CD4-positive, alpha-beta T cell treated with Interleukin-2 at 100 ng/mL for 4 hours (primary cell): ENCODE measurements at regions not wholly inside any gene's neighbourhood (a gene's known extent, or its start where the extent isn't known, plus 50 kb on each side); places are given as distances from the start of the nearest gene placed in this dataset.

Source experiments
- DNase-seq: peaks from one replicate; pipeline ENCODE4 v3.0.0-alpha.2; 2020; ENCODE audit warnings: low spot score

DNA sequence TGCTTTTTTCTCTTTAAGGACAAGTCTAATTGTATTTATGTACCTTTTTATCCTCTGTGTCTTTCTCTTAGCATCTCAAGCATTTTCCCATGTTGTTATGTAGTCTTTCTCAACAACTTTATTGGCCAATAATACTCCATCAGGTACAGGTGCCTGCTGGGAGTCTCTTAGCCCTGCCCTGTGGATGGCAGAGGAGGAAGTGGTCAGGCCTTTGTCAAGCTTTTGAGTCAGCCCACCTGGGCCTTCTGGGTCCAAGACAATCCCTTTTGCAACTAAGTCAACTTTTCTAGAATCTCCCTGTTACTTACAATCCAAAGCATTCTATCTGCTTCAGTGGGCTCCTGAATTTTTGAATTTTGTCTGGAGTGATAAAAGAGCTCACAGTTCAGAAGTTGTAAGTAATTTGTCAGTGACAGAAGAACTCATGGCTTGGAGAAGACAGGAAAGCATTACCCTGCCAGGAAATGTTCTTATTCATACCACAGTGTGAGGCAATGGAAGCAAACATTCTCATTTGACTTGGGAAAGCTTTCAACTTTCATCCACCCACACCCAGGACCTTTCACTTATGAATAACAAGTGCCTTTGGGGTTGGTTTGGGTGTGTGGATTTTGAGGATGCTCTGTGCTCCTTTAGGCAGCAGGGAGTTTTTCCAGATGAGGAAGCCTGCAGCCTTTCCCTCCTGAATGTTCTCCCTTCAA is 200.0 kb upstream of the S1PR3 start:
- no peak for DNase-seq

DNA sequence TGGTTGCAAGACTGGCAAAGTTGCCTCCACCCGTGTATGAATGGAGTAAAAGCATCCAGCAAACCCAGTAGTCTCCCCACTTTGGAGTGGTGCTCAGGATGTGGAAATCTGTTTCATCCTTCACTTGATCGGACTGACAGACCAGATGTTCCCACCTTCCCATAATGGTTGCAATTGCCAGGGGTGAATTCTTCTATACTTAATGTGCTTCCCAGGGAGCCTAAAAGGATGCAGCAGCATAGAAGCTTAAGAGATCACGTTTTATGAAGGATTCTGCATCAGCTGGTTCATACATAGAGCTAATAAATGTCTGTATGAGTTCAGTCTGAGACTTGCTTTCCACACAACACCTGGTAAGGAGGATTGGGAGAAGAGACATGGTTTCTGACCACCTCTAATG is 198.8 kb upstream of the S1PR3 start:
- no peak for DNase-seq

DNA sequence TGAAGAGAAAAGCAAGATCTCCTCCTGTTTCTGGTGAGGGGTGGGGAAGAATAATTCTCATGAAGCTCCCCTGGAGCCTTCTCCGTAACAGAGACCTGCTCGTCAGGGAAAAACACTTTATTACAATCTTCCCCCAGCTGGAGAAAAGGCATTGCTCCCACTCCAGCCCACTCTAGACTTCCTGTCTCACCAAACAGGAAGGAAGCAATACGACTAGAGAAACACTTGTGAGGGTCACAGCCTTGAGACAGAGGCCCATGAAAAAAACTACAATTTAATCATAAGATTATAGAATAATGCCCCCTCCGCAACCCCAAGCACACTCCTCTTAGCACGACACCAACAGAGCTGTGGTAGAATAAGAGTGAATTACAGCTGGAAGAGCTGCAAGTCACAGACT is 197.2 kb upstream of the S1PR3 start:
- DNase-seq = no peak

DNA sequence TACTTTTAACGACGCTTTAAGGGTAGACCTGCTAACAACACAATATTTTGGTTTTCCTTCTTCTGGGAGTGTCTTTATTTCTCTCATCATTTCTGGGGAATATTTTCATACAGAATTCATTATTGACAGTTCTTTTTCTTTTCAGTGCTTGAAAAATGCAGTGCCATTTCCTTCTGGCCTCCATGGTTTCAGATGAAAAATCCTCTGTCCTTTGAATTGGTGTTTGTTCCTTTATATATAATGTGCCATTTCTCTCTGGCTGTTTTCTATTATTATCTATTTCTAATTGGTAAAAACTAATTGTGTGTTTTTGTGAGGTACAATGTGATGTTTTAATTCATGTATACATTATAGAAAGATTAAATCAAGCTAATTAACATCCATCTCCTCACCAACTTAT is 194.3 kb upstream of the S1PR3 start:
- no peak for DNase-seq

DNA sequence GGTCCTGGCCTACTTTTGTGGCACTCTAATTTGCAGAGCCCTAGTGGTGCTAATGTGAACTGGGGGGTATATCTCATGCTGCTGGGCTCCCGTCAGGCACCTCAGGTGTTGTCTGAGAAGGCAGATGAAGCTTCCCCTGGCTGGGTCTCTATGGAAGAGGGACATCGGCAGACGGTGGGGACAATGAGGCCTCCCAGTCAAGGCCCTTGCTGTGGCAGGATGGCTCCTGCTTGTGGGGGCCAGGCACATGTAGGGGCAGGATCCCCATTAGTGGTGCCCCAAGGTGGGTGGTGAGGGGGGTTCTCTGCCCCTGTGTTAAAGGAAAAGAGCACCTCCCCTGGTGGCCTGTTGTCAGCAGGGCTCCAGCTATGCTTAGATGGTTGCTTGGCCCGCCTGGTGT is 192.8 kb upstream of the S1PR3 start:
- DNase-seq = no peak

DNA sequence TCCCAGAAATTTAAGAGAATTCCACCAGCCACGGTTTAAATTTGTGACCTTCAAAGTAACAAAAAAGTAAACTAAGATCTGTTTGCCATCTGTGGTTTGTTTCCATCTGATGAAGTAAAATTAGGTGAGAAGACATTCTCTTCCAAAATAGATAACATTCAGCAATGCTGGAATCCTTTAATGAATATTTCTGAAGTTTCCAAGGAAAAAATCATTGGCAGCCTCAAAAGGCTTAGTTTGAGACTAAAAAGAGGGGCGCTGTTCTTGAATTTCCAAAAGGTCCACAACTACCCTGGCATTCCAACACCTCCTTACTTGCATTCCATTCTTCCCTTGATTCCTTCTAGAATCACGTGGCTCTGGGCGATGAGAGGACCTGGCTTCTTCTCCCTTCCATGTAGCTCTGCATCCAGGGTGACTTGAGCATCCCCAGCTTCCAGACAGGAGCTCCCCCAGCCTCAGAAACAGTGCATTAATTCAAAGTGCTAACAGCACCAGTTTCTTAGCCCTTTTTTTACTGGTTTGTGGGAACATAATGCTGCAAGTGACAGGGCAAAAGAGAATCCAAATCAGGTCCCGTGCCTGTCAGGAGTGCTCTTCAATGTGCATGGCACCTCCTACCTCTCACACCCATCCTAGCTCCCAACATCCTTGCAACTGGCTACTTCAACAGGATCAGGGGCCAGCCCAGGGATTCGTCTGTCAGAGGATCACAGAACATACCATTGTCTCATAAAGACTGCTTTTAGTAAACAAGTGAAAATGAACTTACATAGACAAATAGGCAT is 191.5 kb upstream of the S1PR3 start:
- no peak for DNase-seq

DNA sequence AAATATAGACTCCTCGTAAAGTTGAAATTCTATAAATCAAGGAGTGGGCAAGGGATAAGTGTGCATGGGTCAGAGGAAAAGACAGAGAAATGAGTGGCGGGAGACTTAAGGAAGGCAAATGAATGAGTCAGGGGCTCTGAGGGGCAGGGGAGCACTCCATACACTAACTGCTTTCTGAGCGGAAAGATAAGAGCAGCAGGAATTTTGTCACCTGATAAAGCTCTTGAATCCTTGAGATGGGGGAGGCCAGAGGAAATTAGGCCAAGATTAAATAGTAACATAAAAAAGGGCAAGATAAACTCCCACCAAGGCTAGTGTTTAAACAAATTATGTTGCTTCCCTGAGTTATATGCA is 191.0 kb upstream of the S1PR3 start:
- no peak for DNase-seq

DNA sequence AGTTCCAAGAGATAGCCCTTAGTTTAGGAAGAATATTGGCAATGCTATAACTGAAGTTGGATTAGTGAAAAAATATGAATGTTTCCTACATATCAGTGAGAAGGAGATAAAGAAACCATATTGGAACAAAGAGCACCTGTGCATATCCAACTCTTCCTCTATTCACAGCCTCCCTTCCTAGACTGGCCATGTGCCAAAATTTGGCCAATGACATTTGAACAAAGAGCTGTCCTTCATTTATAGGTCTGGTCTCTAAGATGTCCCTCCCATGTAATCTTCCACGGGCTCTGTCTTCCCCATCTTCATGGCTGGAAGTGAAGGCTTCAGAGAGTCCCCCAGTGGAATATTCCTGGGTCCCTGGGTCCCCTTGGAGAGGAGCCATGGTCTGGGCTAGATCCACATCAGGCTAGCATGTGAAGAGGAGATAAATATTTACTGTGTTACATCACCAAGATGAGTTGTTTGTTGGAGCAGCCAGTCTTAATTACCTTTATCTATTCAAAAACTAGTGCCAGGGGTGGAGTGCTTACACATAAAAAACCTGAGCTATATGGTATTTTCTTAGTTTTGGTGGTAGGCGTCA is 190.0 kb upstream of the S1PR3 start:
- no peak for DNase-seq

DNA sequence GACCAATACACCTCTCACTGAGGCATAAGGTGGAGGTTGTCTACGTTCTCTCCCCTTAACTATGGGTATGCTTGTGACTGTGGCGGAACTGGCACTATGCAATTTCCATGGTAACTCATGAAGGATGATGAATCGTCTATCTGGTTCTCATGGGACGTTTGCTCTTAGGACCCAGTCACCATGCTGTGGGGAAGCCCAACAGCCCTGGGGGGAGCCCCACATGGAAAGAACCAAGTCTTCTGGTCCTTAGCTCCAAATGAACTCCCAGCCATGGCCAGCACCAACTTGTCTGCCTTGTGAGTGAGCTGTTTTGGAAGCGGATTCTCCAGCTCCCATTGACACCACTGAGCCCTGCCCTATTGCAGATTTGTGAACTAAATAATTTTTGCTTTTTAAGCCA is 188.7 kb upstream of the S1PR3 start:
- DNase-seq = no peak

DNA sequence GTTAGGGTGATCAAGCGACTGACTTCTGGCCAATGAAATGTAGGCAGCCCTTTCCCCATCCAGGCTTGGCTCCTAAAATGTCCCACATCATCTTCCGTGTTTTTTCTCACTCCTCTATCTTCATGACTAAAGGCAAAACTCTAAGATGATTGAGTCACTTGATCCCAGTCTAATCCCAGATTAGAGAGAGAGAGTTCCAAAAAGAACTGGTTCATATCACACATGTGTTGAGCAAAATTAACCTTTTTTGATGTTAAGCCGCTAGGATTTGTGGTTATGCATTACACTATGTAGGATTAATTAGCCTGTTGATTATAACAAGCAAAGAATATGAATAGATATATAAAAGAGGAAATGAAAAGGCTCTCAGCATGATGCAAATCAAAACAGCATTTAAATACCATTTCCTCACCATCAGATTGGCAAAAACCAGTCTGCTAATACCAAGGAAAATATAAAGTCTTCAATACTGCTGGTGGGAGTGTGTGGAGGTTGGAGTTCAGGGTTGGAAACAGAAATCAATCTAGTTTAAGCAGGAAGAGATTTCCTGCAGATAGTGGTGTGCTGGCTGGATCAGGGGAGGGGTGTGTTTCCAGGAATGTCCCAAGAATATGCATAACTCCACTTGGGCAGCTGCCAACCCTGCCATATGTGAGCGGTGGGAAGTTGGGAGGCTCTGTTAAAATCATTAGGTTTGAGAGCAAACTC is 187.6 kb upstream of the S1PR3 start:
- no peak for DNase-seq

DNA sequence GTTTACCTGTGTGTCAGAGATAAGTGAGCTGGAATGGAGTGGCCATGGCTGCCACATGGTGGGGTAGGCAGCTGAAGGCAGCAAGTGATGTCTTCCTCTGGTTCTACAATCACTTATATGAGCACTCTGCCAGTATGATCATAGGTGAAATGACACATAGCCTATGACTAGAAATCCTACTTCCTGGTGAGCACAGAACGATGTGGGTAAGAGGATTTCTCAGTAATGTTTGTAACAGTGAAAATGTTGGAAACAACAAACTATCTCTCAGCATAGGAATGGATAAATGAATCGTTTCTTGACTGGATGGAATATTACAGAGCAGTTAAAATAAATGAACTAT is 187.0 kb upstream of the S1PR3 start:
- DNase-seq = no peak

DNA sequence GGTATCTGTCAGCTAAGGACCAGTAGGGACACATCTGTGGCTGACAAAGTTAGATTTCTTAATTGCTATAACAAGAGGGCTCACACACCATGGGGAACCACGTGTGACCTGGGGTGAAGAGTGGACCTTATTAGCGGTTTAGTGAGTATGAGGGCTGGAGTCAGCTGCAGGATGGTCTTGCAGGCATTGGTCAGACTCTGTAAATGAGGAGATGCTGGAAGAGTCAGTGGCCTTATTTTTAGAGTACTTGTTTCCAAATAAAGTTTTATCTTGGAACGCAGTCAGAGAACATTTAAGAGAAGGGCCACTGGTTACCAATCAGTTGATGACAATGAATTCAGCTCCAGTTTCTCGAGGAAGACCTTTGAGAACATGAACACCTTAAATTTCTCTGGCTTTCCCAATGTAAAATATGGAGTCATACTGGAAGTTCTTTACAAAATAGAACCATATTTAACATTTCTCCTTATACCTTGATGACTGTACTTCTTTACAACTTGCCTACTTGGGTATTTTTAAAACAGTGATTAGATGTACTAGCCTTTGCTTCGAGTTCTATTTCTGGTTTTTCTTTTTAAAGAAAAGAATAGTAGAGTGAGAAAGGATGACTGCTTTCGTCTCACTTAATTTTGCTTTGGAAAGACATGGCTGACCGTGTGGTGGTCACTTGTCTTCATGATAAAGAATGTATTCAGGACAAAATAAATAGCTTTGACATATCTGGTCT is 185.9 kb upstream of the S1PR3 start:
- DNase-seq = no peak

DNA sequence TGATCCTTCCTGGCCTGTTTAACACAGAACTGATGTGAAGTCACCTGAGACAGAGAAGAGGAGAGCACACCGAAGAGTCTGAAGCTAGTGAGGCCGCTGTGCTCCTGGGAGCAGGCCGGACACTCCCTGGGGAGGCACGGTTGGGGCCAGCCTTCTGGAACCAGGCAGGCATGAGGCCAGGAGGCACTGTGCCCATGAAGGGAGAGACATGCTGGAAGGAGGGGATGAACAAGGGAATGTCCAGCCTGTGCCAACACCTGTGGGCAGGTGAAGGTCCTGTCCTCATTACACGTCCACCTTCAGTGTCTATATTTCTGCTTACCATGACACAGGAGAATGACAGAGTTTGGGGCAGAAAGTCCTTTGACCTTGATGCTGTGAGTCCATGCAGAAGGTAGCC is 183.8 kb upstream of the S1PR3 start:
- no peak for DNase-seq

DNA sequence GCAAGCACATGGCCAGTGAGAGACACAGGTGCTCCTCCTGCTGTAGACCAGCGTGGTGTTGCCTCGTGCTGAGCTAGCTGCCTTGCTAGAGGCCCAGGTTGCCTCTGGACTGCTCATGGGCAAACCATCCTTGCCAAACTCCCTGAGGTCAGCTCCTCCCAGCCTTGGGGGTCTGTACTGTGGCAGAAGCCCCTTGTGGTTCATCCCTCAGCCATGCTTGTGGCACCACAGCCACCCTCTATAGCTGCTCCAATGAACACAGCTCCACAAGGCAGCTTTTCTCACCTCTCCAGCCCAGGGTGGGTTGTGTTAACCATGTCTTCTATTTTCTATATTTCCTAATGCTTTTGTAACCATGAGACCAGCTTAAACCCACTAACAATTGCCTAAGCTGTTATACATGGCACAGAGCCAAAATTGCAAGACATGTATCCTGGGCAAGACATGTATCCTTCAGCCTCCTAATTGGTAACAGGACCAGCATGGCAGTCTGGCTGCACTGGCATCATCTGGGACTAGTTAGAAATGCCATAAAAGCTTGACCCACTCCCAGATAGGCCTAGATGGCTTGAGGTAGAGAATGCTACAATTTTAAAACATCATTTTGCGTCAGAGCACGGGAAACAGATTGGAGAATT is 183.1 kb upstream of the S1PR3 start:
- DNase-seq = no peak

DNA sequence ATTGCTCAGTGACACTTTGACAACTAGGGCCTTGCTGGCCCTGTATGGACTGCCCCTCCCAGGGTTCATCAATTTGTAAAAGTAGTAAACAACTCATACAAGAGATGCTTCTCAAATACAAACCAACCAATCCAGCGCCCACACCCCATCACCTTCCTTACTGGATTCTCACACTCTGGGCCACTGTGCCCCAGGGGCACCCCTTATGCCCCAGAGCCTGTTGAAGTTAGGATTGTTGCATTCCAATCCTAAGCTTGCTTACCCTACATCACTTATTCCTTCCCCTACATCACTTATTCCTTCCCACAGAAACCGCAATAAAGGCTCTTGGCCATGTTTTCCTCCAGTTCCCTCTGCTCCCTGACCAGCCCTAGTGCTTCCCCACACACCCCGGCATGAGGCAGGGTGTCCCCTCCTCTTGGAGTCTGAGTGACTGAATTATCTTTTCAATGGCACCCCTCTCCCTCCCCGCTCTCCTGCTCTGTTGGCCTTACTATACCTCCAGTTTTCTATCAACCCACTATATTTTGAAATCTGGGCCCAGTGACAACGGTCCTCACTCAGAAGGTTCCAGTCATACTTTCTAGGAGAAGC is 182.4 kb upstream of the S1PR3 start:
- DNase-seq = no peak

DNA sequence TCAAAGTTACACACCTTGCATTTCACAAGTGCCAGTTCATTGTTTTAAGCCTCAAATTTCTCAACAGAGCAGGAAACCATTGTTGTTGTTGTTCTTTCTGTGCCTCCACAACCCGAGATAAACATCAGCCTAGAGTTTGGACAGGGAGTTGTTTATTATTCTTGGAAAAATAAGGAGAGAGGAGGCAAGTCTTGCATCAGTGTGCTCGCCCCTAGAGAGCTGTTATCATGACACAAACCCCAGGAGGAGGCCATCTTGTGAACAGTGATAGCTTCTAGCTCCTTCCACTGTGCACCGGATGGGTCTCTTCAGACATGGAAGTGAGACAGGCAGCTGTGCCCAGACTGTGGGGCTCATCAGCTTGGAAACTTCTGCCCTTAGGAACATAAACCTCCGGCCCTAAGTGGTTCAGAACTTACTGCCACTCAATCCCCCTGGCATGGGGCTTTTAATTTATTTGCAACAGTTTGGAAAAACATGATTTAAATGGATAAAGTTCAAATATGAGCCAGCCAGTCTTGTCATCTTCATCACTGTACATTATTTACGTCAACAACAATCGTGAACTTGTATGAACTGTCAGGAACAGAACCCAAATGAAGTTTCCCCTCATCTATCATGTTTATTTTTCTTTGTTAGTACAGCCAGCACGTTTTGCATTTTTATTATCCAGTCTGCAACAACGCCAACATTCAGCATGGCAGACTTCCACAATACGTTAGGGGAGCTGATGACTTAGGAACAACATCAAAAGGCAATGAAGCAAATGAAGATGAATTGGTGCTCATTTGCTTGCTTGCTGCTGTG is 181.7 kb upstream of the S1PR3 start:
- no peak for DNase-seq

DNA sequence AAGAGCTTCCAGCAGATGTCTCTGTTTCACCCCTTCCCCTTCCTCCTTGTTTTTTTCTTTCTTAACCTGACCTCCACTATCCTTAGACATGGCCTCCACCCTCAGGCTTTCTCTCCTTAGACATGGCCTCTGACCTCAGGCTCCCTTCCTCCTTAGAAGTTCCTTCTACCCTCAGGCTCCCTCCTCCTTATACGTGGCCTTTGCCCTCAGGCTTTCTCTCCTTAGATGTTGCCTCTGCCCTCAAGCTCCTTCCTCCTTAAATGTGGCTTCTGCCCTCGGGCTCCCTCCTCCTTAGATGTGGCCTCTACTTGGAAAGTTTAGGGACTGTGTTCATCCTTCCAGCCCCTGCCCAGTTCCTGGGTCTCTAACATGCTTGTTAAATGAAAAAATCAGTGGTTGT is 180.4 kb upstream of the S1PR3 start:
- DNase-seq = no peak

DNA sequence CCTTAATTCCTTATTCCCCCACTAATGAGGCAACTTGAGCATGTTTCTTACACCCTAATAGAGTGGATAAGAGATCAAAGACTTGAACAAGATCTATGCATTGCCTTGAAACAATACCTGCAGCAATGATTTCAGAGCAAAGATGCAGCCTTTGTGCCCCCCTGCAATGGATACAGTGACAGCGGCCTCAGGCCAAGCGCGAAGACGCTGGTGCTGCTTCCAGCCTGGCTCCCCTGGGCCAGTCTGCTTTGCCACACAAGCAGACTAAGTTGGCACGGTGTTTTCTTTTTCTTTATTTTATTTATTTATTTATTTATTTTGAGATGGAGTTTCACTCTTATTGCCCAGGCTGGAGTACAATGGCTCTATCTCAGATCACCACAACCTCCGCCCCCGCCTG is 179.8 kb upstream of the S1PR3 start:
- DNase-seq = no peak

DNA sequence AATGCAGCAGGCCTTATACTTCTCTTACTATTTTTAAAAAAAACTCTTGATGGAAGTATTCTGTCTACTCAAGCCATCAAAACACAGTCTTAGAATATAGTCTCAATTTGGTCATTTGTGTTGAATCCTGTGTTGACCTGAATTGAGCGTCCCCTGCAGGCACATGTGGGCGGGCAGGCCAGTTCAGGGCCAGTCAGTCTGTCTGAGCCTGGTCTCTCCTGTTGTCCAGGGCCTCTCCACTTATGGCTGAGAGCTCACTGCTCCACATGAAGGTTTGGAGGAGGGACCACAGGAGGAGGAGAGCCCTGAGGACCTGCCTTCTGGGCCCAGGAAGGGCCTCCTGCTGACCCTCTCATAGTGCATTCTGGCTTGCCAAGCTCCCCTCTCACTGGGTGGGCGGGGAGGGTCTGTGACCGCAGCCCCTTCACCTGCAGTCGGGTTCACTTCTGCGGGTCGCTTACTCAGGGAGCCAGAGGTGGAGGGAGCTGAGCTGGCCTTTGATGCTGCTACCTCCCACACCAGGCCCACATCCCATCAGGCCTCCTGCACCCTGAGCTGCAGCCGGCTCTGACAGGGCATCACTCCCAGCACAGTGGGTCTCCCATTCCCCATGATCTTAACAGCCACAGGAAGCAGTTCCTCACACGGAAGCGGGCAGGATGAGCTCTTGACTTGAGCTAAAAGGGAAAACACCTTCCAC is 178.2 kb upstream of the S1PR3 start:
- DNase-seq = no peak

DNA sequence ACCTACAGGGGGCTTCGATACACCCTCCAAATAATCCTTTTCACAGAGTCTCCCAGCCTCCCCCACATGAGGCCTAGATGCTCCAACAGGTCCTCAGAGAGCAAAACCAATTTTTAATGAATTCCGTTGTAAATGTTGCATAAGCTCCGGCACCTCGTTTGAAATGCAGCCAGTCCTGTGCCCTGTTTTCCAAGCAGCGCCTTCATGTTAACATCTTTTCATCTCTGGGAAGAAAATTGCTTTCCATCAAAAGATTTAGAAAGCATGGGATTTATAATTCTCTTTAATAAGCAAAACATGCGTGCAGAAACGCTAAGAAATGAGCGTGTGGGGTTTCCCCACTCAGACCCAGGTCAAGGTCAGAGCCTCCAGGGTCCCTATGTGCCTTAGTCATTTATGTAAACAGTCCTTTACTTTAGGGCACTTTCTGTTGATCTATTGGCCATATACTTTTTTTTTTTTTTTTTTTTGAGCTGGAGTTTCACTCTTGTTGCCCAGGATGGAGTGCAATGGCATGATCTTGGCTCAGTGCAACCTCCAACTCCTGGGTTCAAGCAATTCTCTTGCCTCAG is 177.5 kb upstream of the S1PR3 start:
- DNase-seq = no peak
